GM12865 (cell line): ENCODE measurements at regions not wholly inside any gene's neighbourhood (a gene's known extent, or its start where the extent isn't known, plus 50 kb on each side); places are given as distances from the start of the nearest gene placed in this dataset.

Source experiments
- DNase-seq: peaks from one replicate; pipeline ENCODE4 v3.0.0; 2010; ENCODE audit warnings: low read depth
- H3K4me3 ChIP-seq: 2 replicates; pipeline ENCODE4 v1.5.1; 2011; ENCODE audit warnings: mild to moderate bottlenecking, low read depth, low read length, control low read depth
- CTCF ChIP-seq: IDR thresholded peaks from 2 replicates; pipeline ENCODE4 v1.5.1; 2011; ENCODE audit warnings: low read length, control low read depth, low read depth, inconsistent platforms; ENCODE audit not compliant: insufficient read depth; ENCODE audit errors: missing control alignments

- H3K4me3 ChIP-seq: no peak overlapping the region
- no peak for TF ChIP-seq CTCF
- no peak for DNase-seq
These were observed 750.1 kb upstream of the SORCS1 start for GRCh38 chr10:107914450-107915214.

- no peak overlapping the region for H3K4me3 ChIP-seq
- TF ChIP-seq CTCF: no peak
- DNase-seq: no peak
These were observed 749.1 kb upstream of the SORCS1 start for GRCh38 chr10:107913317-107914294.

GRCh38 chr10:107901076-107901475 is 736.6 kb upstream of the SORCS1 start:
- H3K4me3 ChIP-seq: no peak overlapping the region
- no peak for DNase-seq
- TF ChIP-seq CTCF: no peak

- DNase-seq: no peak
- no peak for TF ChIP-seq CTCF
- no peak overlapping the region for H3K4me3 ChIP-seq
These were observed 735.6 kb upstream of the SORCS1 start for GRCh38 chr10:107900131-107900530.

GRCh38 chr10:107899502-107900062 is 735.1 kb upstream of the SORCS1 start:
- no peak for TF ChIP-seq CTCF
- no peak for DNase-seq
- no peak overlapping the region for H3K4me3 ChIP-seq

- DNase-seq: no peak
- no peak for TF ChIP-seq CTCF
- no peak overlapping the region for H3K4me3 ChIP-seq
These were observed 734.6 kb upstream of the SORCS1 start for GRCh38 chr10:107899075-107899474.
